ENCODE measurements at regions not wholly inside any gene's neighbourhood (a gene's known extent, or its start where the extent isn't known, plus 50 kb on each side); places are given as distances from the start of the nearest gene placed in this dataset.

GRCh38 chrX:98459669-98460068 is 1576.0 kb downstream of the RPA4 start:
- FAIRE-seq (no peak), ATAC-seq (no peak), DNase-seq (no peak)
- Histone ChIP-seq H3K36me3 (no peaks in the 10 kb centered on the region), H3K27me3 (peaks cover 0 to 12% (median 0%) of the 10 kb centered on the region in 4 donors), H3K27ac (no peak overlapping the region), H3K4me1 (no peaks in the 10 kb centered on the region), H3K4me3 (no peak overlapping the region), H3K9me3 (no peaks in the 10 kb centered on the region)
- WGBS, 2 donors: 31 to 52% methylated on average over 1 of the region's 1 CpG
- intact Hi-C loops (cut with DNase I): no loop called here
- TF ChIP-seq CTCF (IDR thresholded peaks at IDR 0.05): no peak

- no peak for ATAC-seq
- peaks cover 0 to 12% (median 0%) of the 10 kb centered on the region in 4 donors for H3K27me3 ChIP-seq
- intact Hi-C loops (cut with DNase I): no loop called here
- TF ChIP-seq CTCF (IDR thresholded peaks at IDR 0.05): no peak
- no peaks in the 10 kb centered on the region for H3K9me3 ChIP-seq
- H3K4me3 ChIP-seq: no peak overlapping the region
- no peak for FAIRE-seq
- no peak overlapping the region for H3K27ac ChIP-seq
- no peaks in the 10 kb centered on the region for H3K4me1 ChIP-seq
- WGBS, 2 donors: 58 to 73% methylated on average over 4 of the region's 4 CpGs
- H3K36me3 ChIP-seq: no peaks in the 10 kb centered on the region
- DNase-seq: no peak
Observed at GRCh38 chrX:98480606-98481005, 1596.9 kb downstream of the RPA4 start.

- Histone ChIP-seq H3K36me3 (no peaks in the 10 kb centered on the region), H3K27ac (no peak overlapping the region), H3K27me3 (peaks cover 0 to 12% (median 0%) of the 10 kb centered on the region in 4 donors), H3K4me1 (no peaks in the 10 kb centered on the region), H3K9me3 (no peaks in the 10 kb centered on the region), H3K4me3 (no peak overlapping the region)
- intact Hi-C loops (cut with DNase I): no loop called here
- 52 to 56% methylated on average over 3 of the region's 3 CpGs for WGBS, 2 donors
- FAIRE-seq: no peak
- TF ChIP-seq CTCF (IDR thresholded peaks at IDR 0.05): no peak
- DNase-seq: no peak
- ATAC-seq: no peak
Observed at GRCh38 chrX:98481636-98482035, 1597.9 kb downstream of the RPA4 start.

- no peak for TF ChIP-seq CTCF (IDR thresholded peaks at IDR 0.05)
- DNase-seq: no peak
- FAIRE-seq: no peak
Observed at GRCh38 chrX:98490670-98491069, 1607.0 kb downstream of the RPA4 start.

GRCh38 chrX:98501426-98501825 is 1617.7 kb downstream of the RPA4 start:
- Histone ChIP-seq H3K27ac (no peak overlapping the region), H3K4me1 (no peaks in the 10 kb centered on the region), H3K36me3 (no peaks in the 10 kb centered on the region), H3K27me3 (peaks cover 0 to 8% (median 0%) of the 10 kb centered on the region in 4 donors), H3K9me3 (no peaks in the 10 kb centered on the region), H3K4me3 (no peak overlapping the region)
- FAIRE-seq: no peak
- no peak for ATAC-seq
- TF ChIP-seq CTCF (IDR thresholded peaks at IDR 0.05): no peak
- WGBS, 2 donors: 7 to 19% methylated on average over 2 of the region's 2 CpGs
- intact Hi-C loops (cut with DNase I): no loop called here
- no peak for DNase-seq

More at GRCh38 chrX:98490670-98491069, 1607.0 kb downstream of the RPA4 start:
- no peak overlapping the region for H3K27ac ChIP-seq
- ATAC-seq: no peak
- 42 to 50% methylated on average over 1 of the region's 1 CpG for WGBS, 2 donors
- H3K27me3 ChIP-seq: peaks cover 0 to 10% (median 0%) of the 10 kb centered on the region in 4 donors
- intact Hi-C loops (cut with DNase I): no loop called here
- no peaks in the 10 kb centered on the region for H3K9me3 ChIP-seq
- H3K36me3 ChIP-seq: no peaks in the 10 kb centered on the region
- no peak overlapping the region for H3K4me3 ChIP-seq
- no peaks in the 10 kb centered on the region for H3K4me1 ChIP-seq

All from pancreas (tissue), 10 donors.